ENCODE measurements at regions not wholly inside any gene's neighbourhood (a gene's known extent, or its start where the extent isn't known, plus 50 kb on each side); places are given as distances from the start of the nearest gene placed in this dataset.
"Not testable (repeated sequence)": the region's sequence is repeated elsewhere in the genome, so short reads cannot be mapped to it uniquely, and the experiment has no call there.

- DNase-seq (ENCODE audit: low read depth, low spot score) = no peak
These were observed 100.5 kb upstream of the MAGI2 start for GRCh38 chr7:79553811-79554555.

GRCh38 chr7:79552463-79552862 is 99.0 kb upstream of the MAGI2 start:
- DNase-seq (ENCODE audit: low read depth, low spot score) = no peak

GRCh38 chr7:79548727-79549126 is 95.3 kb upstream of the MAGI2 start:
- DNase-seq (ENCODE audit: low read depth, low spot score) = no peak

GRCh38 chr7:79547132-79547531 is 93.7 kb upstream of the MAGI2 start:
- no peak for DNase-seq (ENCODE audit: low read depth, low spot score)

GRCh38 chr7:79540592-79540991 is 87.1 kb upstream of the MAGI2 start:
- no peak for DNase-seq (ENCODE audit: low read depth, low spot score)

GRCh38 chr7:79534128-79534527 is 80.7 kb upstream of the MAGI2 start:
- no peak for DNase-seq (ENCODE audit: low read depth, low spot score)

GRCh38 chr7:79531905-79532664 is 78.6 kb upstream of the MAGI2 start:
- DNase-seq (ENCODE audit: low read depth, low spot score) = no peak

GRCh38 chr7:79531116-79531515 is 77.6 kb upstream of the MAGI2 start:
- no peak for DNase-seq (ENCODE audit: low read depth, low spot score)

GRCh38 chr7:79529881-79530235 is 76.4 kb upstream of the MAGI2 start:
- no peak for DNase-seq (ENCODE audit: low read depth, low spot score)

GRCh38 chr7:79529214-79529880 is 75.9 kb upstream of the MAGI2 start:
- DNase-seq (ENCODE audit: low read depth, low spot score) = no peak

- no peak for DNase-seq (ENCODE audit: low read depth, low spot score)
These were observed 75.0 kb upstream of the MAGI2 start for GRCh38 chr7:79528421-79528820.

GRCh38 chr7:79524048-79524447 is 70.6 kb upstream of the MAGI2 start:
- no peak for DNase-seq (ENCODE audit: low read depth, low spot score)

GRCh38 chr7:79523436-79523835 is 70.0 kb upstream of the MAGI2 start:
- no peak for DNase-seq (ENCODE audit: low read depth, low spot score)

- DNase-seq (ENCODE audit: low read depth, low spot score) = no peak
These were observed 67.1 kb upstream of the MAGI2 start for GRCh38 chr7:79520543-79520942.

- no peak for DNase-seq (ENCODE audit: low read depth, low spot score)
These were observed 61.9 kb upstream of the MAGI2 start for GRCh38 chr7:79515358-79515757.

- DNase-seq (ENCODE audit: low read depth, low spot score) = no peak
These were observed 59.8 kb upstream of the MAGI2 start for GRCh38 chr7:79513261-79513660.

GRCh38 chr7:79512261-79512660 is 58.8 kb upstream of the MAGI2 start:
- DNase-seq (ENCODE audit: low read depth, low spot score) = no peak

GRCh38 chr7:79511056-79511455 is 57.6 kb upstream of the MAGI2 start:
- not testable (repeated sequence) for DNase-seq (ENCODE audit: low read depth, low spot score)

- DNase-seq (ENCODE audit: low read depth, low spot score) = no peak
These were observed 53.7 kb upstream of the MAGI2 start for GRCh38 chr7:79507131-79507530.

- no peak for DNase-seq (ENCODE audit: low read depth, low spot score)
These were observed 53.0 kb upstream of the MAGI2 start for GRCh38 chr7:79506481-79506880.

- DNase-seq (ENCODE audit: low read depth, low spot score) = no peak
These were observed 51.3 kb upstream of the MAGI2 start for GRCh38 chr7:79504607-79505389.
